ENCODE measurements at regions not wholly inside any gene's neighbourhood (a gene's known extent, or its start where the extent isn't known, plus 50 kb on each side); places are given as distances from the start of the nearest gene placed in this dataset.

- no peaks in the 10 kb centered on the region for H3K4me1 ChIP-seq (ENCODE audit: control insufficient read depth, insufficient read depth, low read length)
- Mint-ChIP-seq H3K4me3 (no peak overlapping the region), H3K9me3 (peaks cover 2% of the 10 kb centered on the region), H3K27ac (no peak overlapping the region), H3K4me1 (peaks cover 8% of the 10 kb centered on the region), H3K36me3 (ENCODE audit: low read depth) (no peaks in the 10 kb centered on the region), H3K27me3 (ENCODE audit: insufficient read depth) (peaks cover 5% of the 10 kb centered on the region)
- H3K9ac ChIP-seq (ENCODE audit: extremely low read depth, low read length, poor library complexity, severe bottlenecking): no peak overlapping the region
- no peaks in the 10 kb centered on the region for H3K36me3 ChIP-seq (ENCODE audit: control insufficient read depth, insufficient read depth, low read length)
- TF ChIP-seq CTCF (conservative IDR thresholded peaks at IDR 0.05): no peak
- H3K4me3 ChIP-seq (ENCODE audit: low read length): no peak overlapping the region
- WGBS, 2 experiments (ENCODE audit: insufficient coverage in 1 of 2, insufficient read length in 1 of 2): 89% methylated on average over 1 of the region's 1 CpG; no CpG with 5 or more reads in 1 of the 2 experiments
- no peak for DNase-seq
- no peaks in the 10 kb centered on the region for H3K27me3 ChIP-seq (ENCODE audit: control insufficient read depth, insufficient read depth, low read length, poor library complexity, severe bottlenecking)
- H3K27ac ChIP-seq (ENCODE audit: low read depth, low read length): no peak overlapping the region
- no peaks in the 10 kb centered on the region for H3K9me3 ChIP-seq (ENCODE audit: control insufficient read depth, low read length)
Measured at GRCh38 chr1:59133997-59134396, 162.9 kb upstream of the FGGY start.

GRCh38 chr1:59135761-59136255 lies 161.1 kb upstream of the FGGY start:
- TF ChIP-seq CTCF (conservative IDR thresholded peaks at IDR 0.05): no peak
- WGBS, 2 experiments (ENCODE audit: insufficient coverage in 1 of 2, insufficient read length in 1 of 2): 80% methylated on average over 1 of the region's 1 CpG; no CpG with 5 or more reads in 1 of the 2 experiments
- no peak for DNase-seq
- Histone ChIP-seq H3K9me3 (ENCODE audit: control insufficient read depth, low read length) (no peaks in the 10 kb centered on the region), H3K27me3 (ENCODE audit: control insufficient read depth, insufficient read depth, low read length, poor library complexity, severe bottlenecking) (no peaks in the 10 kb centered on the region), H3K27ac (ENCODE audit: low read depth, low read length) (no peak overlapping the region), H3K4me1 (ENCODE audit: control insufficient read depth, insufficient read depth, low read length) (no peaks in the 10 kb centered on the region), H3K9ac (ENCODE audit: extremely low read depth, low read length, poor library complexity, severe bottlenecking) (no peak overlapping the region), H3K36me3 (ENCODE audit: control insufficient read depth, insufficient read depth, low read length) (no peaks in the 10 kb centered on the region), H3K4me3 (ENCODE audit: low read length) (no peak overlapping the region)
- no peaks in the 10 kb centered on the region for H3K36me3 Mint-ChIP-seq (ENCODE audit: low read depth)
- H3K4me1 Mint-ChIP-seq: peaks cover 11% of the 10 kb centered on the region
- peaks cover 5% of the 10 kb centered on the region for H3K27me3 Mint-ChIP-seq (ENCODE audit: insufficient read depth)
- H3K4me3 Mint-ChIP-seq: no peak overlapping the region
- H3K9me3 Mint-ChIP-seq: no peaks in the 10 kb centered on the region
- H3K27ac Mint-ChIP-seq: no peak overlapping the region

DNA sequence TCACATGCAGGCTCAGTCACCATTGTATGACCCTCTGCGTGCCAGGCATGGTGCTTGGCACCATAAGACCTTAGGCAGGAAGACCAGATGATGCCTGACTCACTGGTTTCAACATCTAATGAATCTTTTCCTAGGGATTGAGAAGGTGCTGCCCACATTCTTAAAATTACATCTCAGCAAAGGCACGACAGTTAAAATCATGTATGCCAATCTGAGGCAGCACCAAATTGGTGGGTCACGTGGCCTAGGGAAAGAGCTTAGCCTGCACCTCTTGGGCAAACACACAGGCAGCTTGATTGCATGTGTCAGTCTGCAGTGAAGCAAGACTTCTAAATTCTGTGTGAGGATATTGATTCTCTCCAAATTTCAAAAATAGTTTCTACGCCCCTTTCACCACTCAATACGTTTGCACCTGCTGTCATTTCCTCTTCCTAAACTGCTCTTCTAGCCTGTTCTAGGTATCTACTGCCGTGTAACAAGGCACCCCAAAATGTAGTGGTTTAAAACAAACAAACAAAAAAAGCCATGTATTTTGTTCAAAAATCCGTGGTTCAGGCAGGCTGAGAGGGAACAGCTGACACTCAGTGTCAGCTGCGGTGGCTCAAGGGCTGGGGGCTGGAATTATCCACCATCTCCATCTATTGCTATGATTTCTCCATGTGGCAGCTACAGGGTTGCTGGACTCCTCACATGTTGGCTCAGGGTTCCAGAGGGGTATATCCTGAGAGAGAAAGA lies 160.2 kb upstream of the FGGY start:
- Histone ChIP-seq H3K36me3 (ENCODE audit: control insufficient read depth, insufficient read depth, low read length) (no peaks in the 10 kb centered on the region), H3K27ac (ENCODE audit: low read depth, low read length) (no peak overlapping the region), H3K9ac (ENCODE audit: extremely low read depth, low read length, poor library complexity, severe bottlenecking) (no peak overlapping the region), H3K4me1 (ENCODE audit: control insufficient read depth, insufficient read depth, low read length) (no peaks in the 10 kb centered on the region), H3K27me3 (ENCODE audit: control insufficient read depth, insufficient read depth, low read length, poor library complexity, severe bottlenecking) (no peaks in the 10 kb centered on the region), H3K9me3 (ENCODE audit: control insufficient read depth, low read length) (no peaks in the 10 kb centered on the region), H3K4me3 (ENCODE audit: low read length) (no peak overlapping the region)
- Mint-ChIP-seq H3K27me3 (ENCODE audit: insufficient read depth) (peaks cover 5% of the 10 kb centered on the region), H3K4me3 (no peak overlapping the region), H3K9me3 (no peaks in the 10 kb centered on the region), H3K36me3 (ENCODE audit: low read depth) (no peaks in the 10 kb centered on the region), H3K4me1 (peaks cover 11% of the 10 kb centered on the region), H3K27ac (no peak overlapping the region)
- DNase-seq: no peak
- no peak for TF ChIP-seq CTCF (conservative IDR thresholded peaks at IDR 0.05)
- WGBS, 2 experiments (ENCODE audit: insufficient coverage in 1 of 2, insufficient read length in 1 of 2): 89 to 100% methylated on average over 5 to 8 of the region's 8 CpGs

Measured in endodermal cell (in vitro differentiated cells).